NOMO-1 treated with DMSO at 0.1 percent for 48 hours (cell line): ENCODE measurements at regions not wholly inside any gene's neighbourhood (a gene's known extent, or its start where the extent isn't known, plus 50 kb on each side); places are given as distances from the start of the nearest gene placed in this dataset.
"Not testable (repeated sequence)": the region's sequence is repeated elsewhere in the genome, so short reads cannot be mapped to it uniquely, and the experiment has no call there.

Experiments used
- DNase-seq: peaks from one replicate; lab custom pipeline; 2025; ENCODE audit not compliant: unreplicated experiment; lab: John Stamatoyannopoulos, UW

DNA sequence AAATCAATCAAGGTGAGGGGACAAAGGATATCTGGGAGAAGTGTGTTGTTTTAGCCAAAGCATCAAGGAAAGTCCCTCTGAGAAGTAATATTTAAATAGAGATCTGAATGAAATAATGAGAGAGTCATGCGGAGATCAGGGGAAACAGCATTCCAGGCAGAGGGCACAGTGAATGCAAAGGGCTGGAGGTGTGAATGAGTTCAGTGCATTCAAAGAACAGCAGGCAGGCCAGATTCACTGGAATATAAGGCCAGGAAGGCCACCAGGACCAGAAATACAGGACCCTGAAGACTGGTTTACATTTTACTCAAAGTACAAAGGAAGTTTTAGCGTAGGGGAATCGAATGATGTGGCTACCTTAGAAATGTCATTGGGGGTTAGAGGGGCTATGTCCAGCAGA lies 436.2 kb upstream of the TMEM132C start:
- DNase-seq: no peak

DNA sequence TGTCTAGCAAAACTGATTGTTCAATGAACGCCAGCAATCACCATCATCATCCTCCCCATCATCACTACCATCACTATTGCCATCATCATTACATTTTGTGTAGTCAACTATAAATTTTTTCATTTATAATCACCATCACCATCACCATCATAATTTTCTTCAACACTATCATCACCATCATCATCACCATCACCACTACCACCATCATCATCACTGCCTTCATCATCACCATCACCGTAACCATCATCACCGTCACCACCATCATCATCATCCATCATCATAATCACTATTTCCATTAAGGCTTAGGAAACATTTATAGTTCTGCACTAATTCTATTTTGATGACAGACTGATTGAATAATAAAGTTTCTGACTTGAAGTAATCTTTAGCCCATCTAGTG lies 434.8 kb upstream of the TMEM132C start:
- no peak for DNase-seq

DNA sequence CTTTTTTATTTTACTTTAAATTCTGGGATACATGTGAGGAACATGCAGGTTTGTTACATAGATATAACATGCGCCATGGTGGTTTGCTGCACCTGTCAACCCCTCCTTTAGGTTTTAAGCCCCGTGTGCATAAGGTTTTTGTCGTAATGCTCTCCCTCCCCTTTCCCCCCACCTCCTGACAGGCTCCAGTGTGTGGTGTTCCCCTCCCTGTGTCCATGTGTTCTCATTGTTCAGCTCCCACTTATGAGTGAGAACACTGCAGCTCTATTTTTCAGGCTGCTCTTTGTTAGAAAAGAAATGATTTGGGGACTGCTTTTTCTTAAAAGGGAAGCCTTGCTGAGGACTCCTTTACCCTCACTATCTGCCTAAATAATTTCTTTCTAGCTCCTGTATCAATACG lies 430.2 kb upstream of the TMEM132C start:
- not testable (repeated sequence) for DNase-seq

DNA sequence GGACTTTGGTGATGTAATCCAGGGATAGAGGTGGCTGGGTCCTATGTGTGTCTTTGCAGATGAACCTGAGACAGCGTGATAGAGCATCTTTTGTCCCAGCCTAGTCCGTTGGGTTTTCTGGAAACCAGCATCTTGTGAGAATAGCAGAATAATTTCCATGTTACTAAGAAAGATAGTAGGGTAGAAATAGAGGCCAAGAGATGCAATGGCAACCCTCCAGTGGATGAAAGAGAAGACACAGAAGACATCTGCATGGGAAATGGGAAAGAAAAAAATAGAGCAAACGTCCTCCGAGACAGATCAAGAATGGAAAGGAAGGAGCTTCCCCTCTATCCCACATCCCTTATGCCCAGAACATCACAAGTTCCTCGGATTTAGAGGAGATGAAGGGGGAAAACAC lies 409.3 kb upstream of the TMEM132C start:
- DNase-seq: no peak

DNA sequence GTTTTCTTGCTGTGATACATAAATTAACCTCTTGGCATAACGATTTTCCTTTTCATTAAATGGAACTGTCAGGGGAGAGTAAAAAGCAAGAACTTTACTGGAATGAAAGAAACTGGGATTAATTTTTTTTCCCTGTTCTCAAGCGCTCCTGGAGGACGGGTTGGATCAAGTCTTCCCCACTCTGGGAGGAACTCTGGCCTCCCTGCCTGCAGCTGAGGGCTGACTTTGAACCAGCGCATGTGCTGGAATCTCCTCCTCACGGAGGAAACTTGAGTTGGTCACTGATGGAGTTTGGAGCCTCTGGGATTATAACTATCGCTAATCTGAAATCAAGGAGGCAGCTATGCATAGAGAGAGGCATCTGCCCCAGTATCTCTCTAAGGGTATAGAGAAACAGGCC lies 406.4 kb upstream of the TMEM132C start:
- DNase-seq: no peak

DNA sequence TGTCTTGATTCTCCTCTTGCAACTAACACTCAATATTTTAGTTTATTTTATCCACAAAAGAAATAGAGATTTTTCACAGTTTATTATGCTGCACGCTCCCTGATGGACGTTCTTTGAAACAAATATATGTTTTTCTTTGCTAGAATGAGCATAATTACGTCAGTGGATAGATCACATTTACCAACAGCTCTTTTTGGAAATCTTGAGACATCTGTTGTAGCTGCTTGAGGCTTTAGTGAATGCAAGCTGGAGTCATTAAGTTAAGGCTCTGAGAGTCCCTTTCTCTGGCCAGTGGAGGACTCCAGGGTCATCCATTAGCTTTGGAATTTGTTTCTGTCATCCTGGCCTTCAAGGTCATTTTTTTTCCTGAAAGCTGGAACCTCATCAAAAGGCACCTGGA lies 405.6 kb upstream of the TMEM132C start:
- DNase-seq: no peak

DNA sequence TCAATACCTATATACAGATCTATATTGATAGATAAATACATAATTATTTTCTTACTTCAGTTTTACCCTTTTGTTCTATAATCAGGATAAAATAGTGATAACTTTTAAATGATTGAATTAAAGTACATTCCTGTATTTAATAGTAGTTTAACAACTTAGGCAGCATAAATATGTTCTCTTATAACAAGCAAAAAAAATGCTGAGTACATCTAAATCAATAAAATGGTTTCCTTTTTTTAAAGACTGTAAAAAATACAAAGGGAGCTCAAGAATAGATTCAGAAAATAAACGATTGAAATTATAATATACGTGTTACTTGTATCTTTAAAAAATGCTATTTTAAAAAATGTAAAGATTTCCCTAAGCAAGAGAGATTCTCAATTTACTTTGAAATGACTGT lies 393.7 kb upstream of the TMEM132C start:
- DNase-seq: no peak

DNA sequence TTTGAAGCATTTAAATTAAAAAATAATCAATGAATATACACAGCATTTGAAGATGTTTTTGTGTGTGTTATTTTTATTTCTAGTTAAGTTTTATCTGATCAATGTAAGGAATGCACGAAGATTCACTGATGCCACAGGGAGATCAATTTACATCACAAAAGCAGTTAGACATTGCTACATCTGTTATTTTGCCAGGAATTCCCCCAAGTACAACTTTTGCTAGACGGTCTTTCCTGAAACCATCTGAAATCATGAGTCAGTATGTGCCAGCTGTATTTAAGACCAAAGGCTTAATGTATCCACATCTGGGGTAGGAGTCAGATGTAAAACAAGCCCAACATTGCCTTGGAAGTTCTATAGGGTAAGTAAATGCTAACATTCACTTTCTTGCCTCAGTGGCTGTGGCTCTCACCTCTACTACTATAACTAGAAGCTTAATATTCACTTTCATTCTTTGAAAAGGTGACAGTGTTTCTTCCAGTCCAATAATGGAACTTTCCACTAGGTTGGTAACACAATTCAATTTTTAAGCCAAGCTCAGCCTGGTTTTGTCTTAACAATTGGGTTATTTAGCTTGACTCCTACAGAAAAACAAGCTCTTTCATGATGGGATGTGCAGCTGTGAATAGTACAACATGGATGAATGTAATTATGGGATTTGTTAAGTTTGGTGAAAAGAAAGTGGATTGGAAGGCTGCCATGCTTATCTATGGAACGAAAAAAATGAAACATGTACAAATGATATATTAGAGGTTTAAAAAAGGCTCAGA lies 385.4 kb upstream of the TMEM132C start:
- no peak for DNase-seq

DNA sequence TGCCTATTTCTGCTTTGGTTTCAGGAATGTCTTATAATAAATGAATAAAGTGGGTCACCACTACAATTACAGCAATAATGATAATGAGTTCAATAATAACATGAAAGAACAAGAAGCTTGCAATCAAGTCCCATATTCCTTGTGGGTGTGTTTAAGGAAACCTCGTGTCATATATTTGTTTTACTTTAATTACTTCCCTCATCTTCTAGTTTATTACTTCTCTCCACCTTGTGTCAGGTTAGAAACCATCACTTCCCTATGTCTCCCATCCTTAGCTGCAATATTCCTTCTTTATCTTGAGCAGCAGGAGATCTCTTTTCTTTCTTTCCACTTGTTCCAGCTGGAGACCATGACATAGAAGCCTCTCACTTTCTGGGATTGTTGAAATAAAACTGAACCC lies 384.0 kb upstream of the TMEM132C start:
- DNase-seq: no peak

DNA sequence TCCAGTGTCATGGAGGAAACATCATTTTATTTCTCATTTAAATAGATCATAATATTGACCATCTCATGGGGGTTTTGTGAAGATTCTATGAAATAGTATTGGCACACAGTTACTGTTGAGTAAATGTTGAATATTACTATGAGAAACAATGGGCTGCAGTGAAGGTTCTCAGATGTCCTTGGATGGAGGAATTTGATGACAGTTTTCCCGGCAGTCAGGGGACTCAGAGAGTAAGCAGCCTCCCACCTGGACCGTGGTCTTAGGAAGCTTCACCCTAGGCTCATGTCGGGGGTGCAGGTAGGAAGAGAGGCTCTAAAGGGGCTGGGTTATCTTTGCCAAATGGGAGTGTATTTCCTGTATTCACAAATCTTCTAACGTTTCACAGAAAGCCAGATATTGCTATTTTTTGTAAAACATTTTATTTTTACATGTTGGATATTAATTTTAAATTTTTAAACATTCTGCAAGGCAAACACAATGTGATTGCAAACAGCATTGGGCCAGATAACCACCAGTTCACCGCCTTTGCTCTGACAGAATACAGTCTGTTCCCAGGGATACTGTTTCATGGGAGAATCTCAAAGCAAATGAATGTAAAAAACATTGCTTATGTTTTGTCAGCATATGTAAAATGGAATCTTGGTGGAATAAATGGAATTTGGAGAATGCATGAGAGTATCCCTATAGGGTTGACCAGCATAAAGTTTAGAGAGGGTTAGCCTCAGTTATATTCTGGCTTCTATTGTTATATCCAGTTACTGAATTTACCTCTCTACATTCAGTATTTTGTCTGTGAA lies 380.8 kb upstream of the TMEM132C start:
- no peak for DNase-seq

DNA sequence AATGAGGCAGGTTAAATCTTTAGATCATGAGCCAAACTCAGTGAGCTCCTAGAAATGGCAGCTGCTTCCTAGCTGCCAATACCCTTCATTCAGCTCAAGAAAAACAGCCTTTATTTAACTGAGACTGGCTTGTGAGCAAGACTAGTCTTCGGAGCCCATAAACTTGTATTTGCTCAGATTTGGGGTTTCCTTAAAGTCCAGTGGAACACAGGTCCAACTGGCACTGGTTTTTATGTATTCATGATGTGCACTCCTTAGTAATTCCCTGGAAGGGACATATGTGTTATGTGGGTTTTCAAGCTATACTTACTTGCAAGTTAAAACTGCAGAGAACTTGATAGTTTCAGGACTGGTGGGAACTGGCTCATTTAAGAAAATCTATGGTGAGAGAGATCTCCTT lies 380.1 kb upstream of the TMEM132C start:
- no peak for DNase-seq

DNA sequence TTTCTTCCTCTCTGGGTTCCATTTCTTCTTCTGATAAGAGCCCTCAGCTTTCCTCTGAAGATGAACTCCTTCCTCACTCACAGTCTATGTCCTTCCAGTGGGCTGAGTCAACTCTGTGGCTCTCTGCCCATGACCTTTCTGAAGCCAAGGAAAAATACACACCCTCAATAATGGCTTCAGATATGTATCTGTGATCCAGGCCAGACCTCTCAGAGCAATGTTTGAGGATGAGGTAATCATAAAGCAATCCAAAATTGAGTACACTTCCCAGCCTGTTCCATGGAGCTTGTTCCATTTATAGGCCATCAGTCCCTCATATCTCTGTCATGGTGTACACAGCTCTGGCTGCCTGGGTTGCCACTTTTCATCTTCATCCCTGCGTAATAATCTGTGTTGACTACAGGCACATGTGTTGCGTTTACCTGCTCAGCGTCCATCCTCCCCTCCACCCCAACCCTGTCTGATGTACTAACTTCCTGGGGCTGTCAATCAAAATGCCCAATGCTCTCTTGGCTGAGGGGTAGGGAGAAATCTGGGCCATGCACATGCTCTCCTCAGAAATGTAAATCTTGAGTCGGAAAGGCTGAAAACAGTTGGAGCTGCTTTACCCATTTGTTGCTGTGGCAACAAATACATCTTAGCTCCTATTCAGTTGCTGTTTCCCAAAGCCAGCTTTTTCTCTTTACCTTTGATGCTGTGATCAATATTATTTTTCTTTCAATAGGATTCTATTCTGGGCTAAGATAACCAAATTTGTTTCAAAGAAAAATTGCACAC lies 377.8 kb upstream of the TMEM132C start:
- DNase-seq: no peak

DNA sequence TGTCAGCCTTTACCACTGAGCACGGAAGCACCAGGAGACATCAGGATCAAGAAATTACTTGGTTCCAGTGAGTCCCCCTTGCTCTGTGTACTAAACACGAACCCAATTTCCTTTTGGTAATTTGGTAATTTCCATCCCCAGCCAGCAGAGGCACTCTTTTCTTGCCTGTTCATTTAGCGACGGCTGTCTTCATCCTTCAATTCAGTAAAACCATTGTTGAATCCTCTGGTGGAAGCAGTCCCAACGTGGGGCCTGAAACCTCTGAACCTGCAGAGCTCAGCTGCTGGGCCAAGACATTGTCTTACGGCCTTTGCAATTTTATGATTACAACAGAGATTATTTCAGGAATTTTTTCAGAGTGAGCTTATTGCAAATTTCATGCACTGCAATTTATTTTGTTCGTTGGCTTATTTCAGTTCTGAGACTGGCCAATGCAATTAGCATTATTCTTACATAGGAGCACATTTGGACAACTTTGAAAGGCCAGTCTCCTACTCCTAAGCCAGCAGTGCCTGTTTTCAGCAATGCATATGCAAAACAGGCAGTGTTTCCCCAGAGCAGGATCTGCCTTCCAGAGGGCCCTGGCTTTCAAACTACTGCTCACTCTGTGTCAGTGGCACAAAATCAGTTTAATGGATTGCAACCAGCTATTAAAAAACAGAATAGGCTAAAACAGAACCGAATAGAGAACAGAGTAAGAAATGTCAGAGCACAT lies 372.9 kb upstream of the TMEM132C start:
- DNase-seq: no peak

DNA sequence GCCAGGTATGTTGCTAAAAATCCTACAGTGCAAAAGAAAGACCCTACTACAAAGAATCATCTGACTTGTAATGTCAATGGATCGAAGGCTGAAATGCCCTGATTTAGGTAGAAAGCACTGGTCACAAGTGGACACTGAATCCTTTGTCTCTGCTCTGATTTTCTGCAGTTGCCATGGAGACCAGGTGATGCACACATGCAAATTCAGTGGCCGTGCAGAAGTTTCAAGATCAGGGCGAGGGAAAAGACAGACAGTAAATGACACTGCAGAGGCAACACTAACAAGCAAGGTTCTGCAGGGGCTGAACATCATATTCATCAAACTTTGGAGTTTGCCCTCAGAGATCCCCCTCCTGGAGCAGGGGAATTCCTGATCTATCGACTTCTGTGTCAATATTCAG lies 370.3 kb upstream of the TMEM132C start:
- DNase-seq: no peak

DNA sequence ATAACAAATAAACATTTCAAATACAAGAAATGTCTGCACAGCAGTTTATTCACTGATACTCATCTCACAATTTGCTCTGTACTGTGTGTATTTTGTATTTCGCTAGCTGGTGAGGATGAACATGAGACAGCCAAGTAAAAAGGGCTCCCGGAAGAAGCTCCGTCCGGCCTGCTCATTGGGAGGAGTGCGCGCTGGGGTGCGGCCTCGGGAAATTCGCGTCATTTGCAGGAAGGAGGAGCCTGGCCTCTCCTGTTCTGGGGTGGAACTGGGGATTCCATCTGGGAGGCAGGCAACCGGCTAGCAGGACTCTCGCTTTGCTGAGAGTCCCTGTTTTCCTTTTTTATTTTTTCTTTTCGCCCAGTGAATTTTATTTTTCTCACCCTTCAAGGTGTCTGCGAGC lies 368.4 kb upstream of the TMEM132C start:
- DNase-seq: no peak

DNA sequence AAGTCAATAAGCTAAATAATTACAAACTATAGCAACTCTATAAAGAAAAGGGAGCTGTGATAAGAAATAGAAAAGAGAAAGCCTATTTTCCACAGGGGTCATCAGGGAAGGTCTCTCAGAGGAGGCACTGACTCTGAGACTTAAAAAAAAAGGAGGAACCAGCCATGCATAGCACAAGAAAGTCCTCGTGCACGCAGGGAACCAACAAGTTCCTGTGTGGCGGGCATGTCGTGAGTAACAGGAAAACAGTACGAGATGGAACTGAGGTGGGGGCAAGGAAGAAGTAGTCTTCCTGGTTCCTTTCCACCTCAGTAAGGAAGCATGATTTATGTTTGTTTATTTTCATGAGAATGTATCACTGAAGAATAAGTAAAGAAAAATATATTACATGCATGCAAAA lies 367.0 kb upstream of the TMEM132C start:
- DNase-seq: no peak

DNA sequence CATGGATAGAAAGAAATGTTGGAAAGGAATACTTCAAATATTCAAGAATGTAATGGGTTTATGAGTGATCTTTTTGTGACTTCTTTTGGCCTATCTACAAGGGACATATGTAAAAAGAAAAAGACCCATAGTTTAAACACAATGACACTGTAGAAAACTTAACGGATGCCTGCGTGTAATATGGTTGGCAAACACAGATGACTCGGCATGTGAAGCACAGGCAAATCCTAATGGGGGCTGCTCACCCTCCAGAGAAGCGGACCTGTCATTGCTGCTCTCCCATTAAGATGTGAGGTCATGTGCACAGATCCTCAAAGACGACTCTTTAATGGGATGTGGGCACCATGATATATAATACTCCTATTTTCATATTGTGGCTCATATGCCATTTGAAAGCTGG lies 366.6 kb upstream of the TMEM132C start:
- no peak for DNase-seq

DNA sequence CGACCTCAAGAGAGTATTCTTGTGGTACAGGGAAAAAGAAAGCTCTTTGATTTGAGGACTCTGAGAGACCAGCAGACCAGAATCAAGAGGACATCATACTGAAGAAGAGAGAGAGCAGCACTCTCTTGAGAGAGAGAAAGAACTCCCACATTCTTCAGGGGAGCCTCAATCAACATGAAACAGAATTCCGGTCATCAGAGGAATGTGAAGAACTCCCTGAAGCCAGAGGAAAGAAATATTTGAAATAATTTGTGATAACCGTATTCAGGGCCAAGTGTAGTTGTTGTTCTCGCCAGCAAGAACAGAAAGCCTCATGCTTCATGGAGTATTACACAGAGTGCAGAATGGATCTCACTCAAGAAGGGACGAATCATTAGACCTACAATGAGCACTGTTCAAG lies 363.8 kb upstream of the TMEM132C start:
- DNase-seq: no peak

DNA sequence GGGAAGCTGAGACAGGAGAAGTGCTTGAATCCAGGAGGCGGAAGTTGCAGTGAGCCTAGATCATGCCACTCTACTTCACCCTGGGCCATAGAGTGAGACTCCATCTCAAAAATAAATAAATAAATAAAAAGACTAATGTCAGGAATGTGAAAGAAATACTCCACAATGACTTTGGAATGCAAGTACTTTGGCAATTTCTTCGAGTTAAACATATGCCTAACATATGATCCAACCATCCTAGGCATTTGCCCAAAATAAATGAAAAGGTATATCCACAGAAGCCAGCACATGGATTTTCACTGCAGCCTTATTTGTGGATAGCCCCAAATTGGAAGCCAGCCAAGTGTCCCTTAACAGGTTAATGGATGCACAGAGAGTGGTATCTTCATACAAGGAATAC lies 357.9 kb upstream of the TMEM132C start:
- no peak for DNase-seq

DNA sequence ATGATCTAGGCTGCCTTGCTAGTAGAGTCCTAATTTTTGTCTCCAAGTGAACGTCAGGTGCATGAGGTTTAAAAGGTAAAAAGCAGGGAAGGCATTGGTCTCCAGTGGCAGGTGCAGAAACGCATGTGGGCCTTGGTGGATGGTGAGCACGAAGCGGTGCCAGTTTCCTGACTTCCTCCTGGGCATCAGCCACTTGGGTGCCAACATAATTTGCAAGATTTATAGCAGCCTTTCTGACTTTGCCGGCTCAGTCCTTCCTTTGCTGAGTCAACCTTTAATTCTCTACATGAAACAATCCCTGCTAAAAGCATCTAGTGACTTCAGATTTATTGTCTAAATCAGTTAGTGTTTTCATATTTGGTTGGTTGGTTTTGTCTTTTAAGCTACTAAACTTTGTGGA lies 355.7 kb upstream of the TMEM132C start:
- DNase-seq: no peak

DNA sequence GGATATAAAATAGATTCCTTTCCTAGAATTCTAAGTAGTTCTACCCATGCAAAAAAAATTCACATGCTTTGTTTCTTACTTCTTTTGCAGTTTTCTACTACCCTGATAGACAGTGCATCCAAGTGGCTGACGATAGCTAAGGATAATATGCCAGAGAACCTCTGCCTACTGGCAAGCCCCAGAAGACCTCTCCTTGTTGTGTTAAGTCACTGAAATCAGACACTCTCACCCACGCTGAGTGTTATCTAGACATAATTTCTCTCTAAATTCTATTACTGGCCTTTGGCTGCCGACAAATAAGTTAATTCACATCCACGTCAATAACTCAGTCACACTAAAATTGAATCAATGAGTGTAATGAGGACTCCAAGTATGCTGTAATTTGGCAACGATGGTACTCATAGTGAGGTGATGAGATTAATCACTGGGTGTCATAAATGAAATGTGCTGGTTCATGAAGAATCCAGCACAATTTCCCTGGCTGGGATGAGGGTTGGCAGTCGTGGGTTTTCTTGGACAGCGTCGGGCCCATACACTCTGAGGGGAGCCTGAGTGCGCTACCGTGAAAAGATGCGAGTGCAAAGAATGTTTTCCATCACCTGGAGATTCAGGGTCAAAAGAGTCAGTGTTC lies 354.8 kb upstream of the TMEM132C start:
- DNase-seq: no peak
